Loucy (cell line): ENCODE measurements at regions not wholly inside any gene's neighbourhood (a gene's known extent, or its start where the extent isn't known, plus 50 kb on each side); places are given as distances from the start of the nearest gene placed in this dataset.

Experiments used
- H2AFZ ChIP-seq: fragments of 200-600 bp; sonication (generic); 2 replicates; pipeline ENCODE4 v1.6.0; 2016; ENCODE audit warnings: antibody characterized with exemption, mild to moderate bottlenecking, low read length, moderate library complexity
- H3F3A ChIP-seq: fragments of 200-600 bp; 2 replicates; pipeline ENCODE4 v1.6.0; 2016; ENCODE audit warnings: antibody characterized with exemption, low read depth, mild to moderate bottlenecking
- H3K27me3 ChIP-seq: fragments of 200-600 bp; sonication (generic); 2 replicates; pipeline ENCODE4 v1.6.1; 2014; ENCODE audit warnings: low read length, mild to moderate bottlenecking; ENCODE audit not compliant: insufficient read depth, poor library complexity, severe bottlenecking
- H3K36me3 ChIP-seq: fragments of 200-600 bp; sonication (generic); 2 replicates; pipeline ENCODE4 v1.6.1; 2016; ENCODE audit warnings: low read length; ENCODE audit not compliant: insufficient read depth
- H3K4me1 ChIP-seq: fragments of 200-600 bp; sonication (generic); 2 replicates; pipeline ENCODE4 v1.5.1; 2014; ENCODE audit warnings: low read length, mild to moderate bottlenecking; ENCODE audit not compliant: insufficient read depth, poor library complexity, severe bottlenecking
- H3K4me2 ChIP-seq: fragments of 200-600 bp; sonication (generic); 2 replicates; pipeline ENCODE4 v1.6.0; 2014; ENCODE audit warnings: antibody characterized with exemption, low read length, low read depth, mild to moderate bottlenecking; ENCODE audit not compliant: poor library complexity, severe bottlenecking
- H3K4me3 ChIP-seq: fragments of 200-600 bp; sonication (generic); 2 replicates; pipeline ENCODE4 v1.5.1; 2014; ENCODE audit warnings: low read length, mild to moderate bottlenecking, mixed read lengths; ENCODE audit not compliant: poor library complexity, severe bottlenecking
- H3K79me2 ChIP-seq: fragments of 200-600 bp; sonication (generic); 2 replicates; pipeline ENCODE4 v1.6.1; 2014; ENCODE audit warnings: low read length; ENCODE audit not compliant: insufficient read depth
- H3K9ac ChIP-seq: fragments of 200-600 bp; sonication (generic); 2 replicates; pipeline ENCODE4 v1.6.0; 2014; ENCODE audit warnings: mild to moderate bottlenecking, low read depth, low read length, moderate library complexity; ENCODE audit not compliant: poor library complexity, severe bottlenecking
- H3K9me2 ChIP-seq: fragments of 200-600 bp; sonication (generic); replicated peaks from 2 replicates; pipeline ENCODE4 v1.6.1; 2016; ENCODE audit warnings: low read depth, low read length, mixed read lengths
- H3K9me3 ChIP-seq: fragments of 200-600 bp; sonication (generic); 2 replicates; pipeline ENCODE4 v1.6.1; 2014; ENCODE audit warnings: mild to moderate bottlenecking, antibody characterized with exemption, low read length, low read depth; ENCODE audit not compliant: insufficient read depth
- H4K20me1 ChIP-seq: fragments of 200-600 bp; sonication (generic); 2 replicates; pipeline ENCODE4 v1.6.0; 2014; ENCODE audit warnings: antibody characterized with exemption, low read length, mild to moderate bottlenecking; ENCODE audit not compliant: insufficient read depth, poor library complexity, severe bottlenecking
- EZH2phosphoT487 ChIP-seq: fragments of 200-600 bp; IDR thresholded peaks from 2 replicates; pipeline ENCODE4 v1.6.1; 2018; ENCODE audit warnings: antibody characterized with exemption, mild to moderate bottlenecking, moderate library complexity, borderline replicate concordance
- TF ChIP-seq, protein P1 (sequence below): fragments of 200-600 bp; sonication (generic); conservative IDR thresholded peaks from 2 replicates; pipeline ENCODE4 v1.5.1; 2014; ENCODE audit warnings: mild to moderate bottlenecking, antibody characterized with exemption, low read length

DNA sequence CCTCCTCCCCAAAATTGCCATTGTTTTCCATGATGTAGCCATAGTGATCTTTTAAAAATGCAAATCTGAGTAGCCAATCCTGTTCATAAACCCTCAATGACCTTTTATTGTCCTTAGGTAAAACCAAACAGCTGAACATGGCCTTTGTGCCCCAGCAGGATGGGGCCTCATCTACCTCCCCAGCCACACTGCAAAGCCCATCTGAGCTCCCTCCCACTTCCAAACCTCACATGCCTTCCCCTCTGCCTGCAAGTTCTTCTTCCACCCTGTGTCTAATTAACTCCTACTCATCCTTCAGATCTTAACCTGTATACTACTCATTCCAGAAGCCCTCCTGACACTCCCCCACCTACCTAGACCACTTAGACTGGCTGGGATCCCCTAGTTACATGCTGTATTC, 178.8 kb upstream of the NPVF start:
- no peak overlapping the region for H3K9ac ChIP-seq
- H3K27me3 ChIP-seq = no peaks in the 10 kb centered on the region
- H3K4me1 ChIP-seq = no peaks in the 10 kb centered on the region
- H3K36me3 ChIP-seq = no peaks in the 10 kb centered on the region
- H3K4me2 ChIP-seq = no peak overlapping the region
- H3K9me3 ChIP-seq = no peaks in the 10 kb centered on the region
- no peaks in the 10 kb centered on the region for H3F3A ChIP-seq
- no peak overlapping the region for H3K4me3 ChIP-seq
- H4K20me1 ChIP-seq = no peaks in the 10 kb centered on the region
- TF ChIP-seq, protein P1, sequence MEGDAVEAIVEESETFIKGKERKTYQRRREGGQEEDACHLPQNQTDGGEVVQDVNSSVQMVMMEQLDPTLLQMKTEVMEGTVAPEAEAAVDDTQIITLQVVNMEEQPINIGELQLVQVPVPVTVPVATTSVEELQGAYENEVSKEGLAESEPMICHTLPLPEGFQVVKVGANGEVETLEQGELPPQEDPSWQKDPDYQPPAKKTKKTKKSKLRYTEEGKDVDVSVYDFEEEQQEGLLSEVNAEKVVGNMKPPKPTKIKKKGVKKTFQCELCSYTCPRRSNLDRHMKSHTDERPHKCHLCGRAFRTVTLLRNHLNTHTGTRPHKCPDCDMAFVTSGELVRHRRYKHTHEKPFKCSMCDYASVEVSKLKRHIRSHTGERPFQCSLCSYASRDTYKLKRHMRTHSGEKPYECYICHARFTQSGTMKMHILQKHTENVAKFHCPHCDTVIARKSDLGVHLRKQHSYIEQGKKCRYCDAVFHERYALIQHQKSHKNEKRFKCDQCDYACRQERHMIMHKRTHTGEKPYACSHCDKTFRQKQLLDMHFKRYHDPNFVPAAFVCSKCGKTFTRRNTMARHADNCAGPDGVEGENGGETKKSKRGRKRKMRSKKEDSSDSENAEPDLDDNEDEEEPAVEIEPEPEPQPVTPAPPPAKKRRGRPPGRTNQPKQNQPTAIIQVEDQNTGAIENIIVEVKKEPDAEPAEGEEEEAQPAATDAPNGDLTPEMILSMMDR = no peak
- TF ChIP-seq EZH2phosphoT487 = no peak
- H3K9me2 ChIP-seq = no peaks in the 10 kb centered on the region
- H2AFZ ChIP-seq = no peak overlapping the region
- no peaks in the 10 kb centered on the region for H3K79me2 ChIP-seq

DNA sequence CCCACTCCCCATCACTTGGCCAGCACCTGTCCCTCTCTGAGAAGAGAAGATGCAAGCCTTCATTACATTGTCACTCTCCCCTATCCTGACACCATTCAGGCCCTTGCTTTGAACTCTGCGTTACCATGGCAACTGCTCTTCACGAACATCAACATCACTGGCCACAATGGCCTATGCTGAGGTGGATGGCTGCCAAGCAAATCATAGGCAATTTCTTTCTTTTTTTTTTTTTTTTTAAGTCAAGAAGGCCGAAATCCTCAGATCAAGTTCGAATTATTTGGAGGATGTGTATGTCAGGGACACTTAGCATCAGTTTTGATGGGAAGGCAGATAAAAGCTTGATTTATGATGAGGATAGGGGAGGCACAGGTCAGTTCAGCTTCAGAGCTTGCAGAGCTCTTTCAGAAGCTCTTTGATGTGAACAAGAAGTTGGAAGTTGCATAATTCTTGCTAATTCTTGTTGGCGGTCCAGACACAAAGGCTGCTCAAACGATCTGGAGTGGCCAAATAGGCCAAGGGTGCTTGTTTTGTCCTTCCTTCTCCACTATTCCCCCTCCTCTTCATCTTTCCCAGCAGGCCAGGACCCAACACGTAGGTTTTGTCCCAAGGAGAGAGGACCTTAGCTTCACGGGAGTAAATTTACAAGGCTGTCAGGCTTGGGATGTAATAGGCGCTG, 179.9 kb upstream of the NPVF start:
- Histone ChIP-seq H3K79me2 (no peaks in the 10 kb centered on the region), H2AFZ (no peak overlapping the region), H3K4me2 (no peak overlapping the region), H3K4me3 (no peak overlapping the region), H3K9me3 (no peaks in the 10 kb centered on the region), H4K20me1 (no peaks in the 10 kb centered on the region), H3K9ac (no peak overlapping the region), H3K36me3 (no peaks in the 10 kb centered on the region), H3F3A (no peaks in the 10 kb centered on the region), H3K27me3 (no peaks in the 10 kb centered on the region), H3K9me2 (no peaks in the 10 kb centered on the region), H3K4me1 (no peaks in the 10 kb centered on the region)
- TF ChIP-seq, protein P1 = no peak
- TF ChIP-seq EZH2phosphoT487 = no peak

DNA sequence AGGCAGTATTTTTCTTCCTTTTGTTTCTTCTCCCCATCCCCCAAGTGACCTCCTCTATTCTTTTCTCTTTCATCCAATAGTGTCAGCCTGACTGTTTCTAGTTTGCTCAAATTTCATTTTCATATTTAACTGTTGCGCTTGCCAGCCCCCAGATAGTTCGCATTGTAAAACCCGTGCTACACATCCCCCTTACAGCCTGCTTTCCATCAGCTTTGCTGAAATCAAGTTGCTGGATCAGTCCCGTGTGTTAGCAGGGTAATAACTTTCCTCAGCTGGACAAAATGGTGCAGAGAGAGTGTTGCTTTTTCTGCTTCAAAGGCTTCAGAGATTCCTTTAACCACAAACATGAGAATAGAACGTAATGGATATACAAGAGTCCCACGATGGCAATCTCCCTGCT, 180.6 kb upstream of the NPVF start:
- no peak overlapping the region for H3K4me3 ChIP-seq

More for the DNA sequence above, 180.6 kb upstream of the NPVF start:
- H3K9ac ChIP-seq = no peak overlapping the region
- no peaks in the 10 kb centered on the region for H4K20me1 ChIP-seq
- no peaks in the 10 kb centered on the region for H3F3A ChIP-seq
- H3K4me1 ChIP-seq = no peaks in the 10 kb centered on the region
- TF ChIP-seq, protein P1 = no peak
- no peak for TF ChIP-seq EZH2phosphoT487
- H3K36me3 ChIP-seq = no peaks in the 10 kb centered on the region
- H3K9me2 ChIP-seq = no peaks in the 10 kb centered on the region
- no peaks in the 10 kb centered on the region for H3K79me2 ChIP-seq
- no peak overlapping the region for H3K4me2 ChIP-seq
- no peaks in the 10 kb centered on the region for H3K27me3 ChIP-seq
- no peak overlapping the region for H2AFZ ChIP-seq
- H3K9me3 ChIP-seq = no peaks in the 10 kb centered on the region
